ENCODE measurements at regions not wholly inside any gene's neighbourhood (a gene's known extent, or its start where the extent isn't known, plus 50 kb on each side); places are given as distances from the start of the nearest gene placed in this dataset.

DNA sequence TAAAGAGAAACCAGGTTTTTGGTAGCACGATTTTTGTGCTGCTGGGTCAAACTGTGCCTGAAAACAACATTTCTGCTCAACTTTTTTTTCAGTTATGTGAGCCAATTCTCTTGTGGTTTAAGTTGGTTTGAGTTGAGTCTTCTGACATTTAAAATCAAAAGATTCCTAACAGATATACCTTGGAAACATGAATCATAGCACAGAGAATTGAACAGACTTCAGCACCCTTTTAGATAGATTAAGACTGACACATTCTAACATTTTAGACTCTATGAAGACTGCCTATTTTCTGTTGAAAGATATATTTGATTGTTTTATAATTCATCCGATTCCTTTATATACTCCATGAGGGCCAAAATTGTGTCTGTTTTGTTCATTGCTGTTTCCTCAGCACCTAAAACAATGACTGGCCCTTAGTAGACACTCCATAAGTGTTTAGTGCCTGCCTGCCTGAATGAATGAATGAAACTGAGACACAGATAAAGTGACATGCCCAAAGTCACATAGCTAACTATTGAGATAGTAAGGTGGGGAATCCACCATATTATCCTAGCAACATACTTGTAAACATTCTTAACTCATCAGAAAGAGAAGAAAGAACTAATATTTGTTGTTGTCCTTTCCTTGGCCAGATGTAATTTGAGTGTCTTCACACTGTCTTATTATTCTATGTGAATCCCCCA, 624.0 kb downstream of the MID1IP1 start:
- no peaks in the 10 kb centered on the region for H3K4me1 ChIP-seq
- intact Hi-C loops (cut with DNase I): no loop called here
- H3K27ac ChIP-seq: no peak overlapping the region
- WGBS, 2 donors: 93 to 98% methylated on average over 2 of the region's 2 CpGs
- DNase-seq: no peak
- H3K9me3 ChIP-seq: no peaks in the 10 kb centered on the region
- no peak for TF ChIP-seq CTCF (IDR thresholded peaks at IDR 0.05)
- no peak for TF ChIP-seq POLR2A (IDR thresholded peaks at IDR 0.05)
- H3K4me3 ChIP-seq (replicated peaks in 1 of 3): no peak overlapping the region
- H3K27me3 ChIP-seq: no peaks in the 10 kb centered on the region
- H3K36me3 ChIP-seq: no peaks in the 10 kb centered on the region

DNA sequence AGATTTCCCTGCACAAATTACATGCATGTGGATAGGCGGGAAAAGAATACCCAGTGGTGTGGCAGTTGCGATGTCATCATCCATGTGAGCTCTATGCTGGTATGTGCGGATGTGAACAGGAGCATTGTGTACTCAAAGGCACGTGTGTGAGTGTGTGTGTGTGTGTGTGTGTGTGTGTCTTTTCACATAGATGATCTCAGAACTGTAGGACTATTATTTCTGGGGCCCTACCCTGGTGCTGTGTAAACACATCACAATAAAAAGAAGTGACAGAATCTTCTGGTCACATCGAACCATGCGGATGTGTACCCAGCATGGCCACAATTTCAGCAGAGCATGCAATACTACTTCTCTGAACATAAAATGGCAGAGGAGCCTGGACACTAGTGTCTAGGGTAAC, 624.8 kb downstream of the MID1IP1 start:
- Histone ChIP-seq H3K27me3 (no peaks in the 10 kb centered on the region), H3K4me1 (no peaks in the 10 kb centered on the region), H3K9me3 (no peaks in the 10 kb centered on the region), H3K4me3 (replicated peaks in 1 of 3) (no peak overlapping the region), H3K36me3 (no peaks in the 10 kb centered on the region), H3K27ac (no peak overlapping the region)
- TF ChIP-seq POLR2A (IDR thresholded peaks at IDR 0.05) (no peak), CTCF (IDR thresholded peaks at IDR 0.05) (no peak)
- WGBS, 2 donors: 93 to 100% methylated on average over 3 to 6 of the region's 6 CpGs
- no peak for DNase-seq
- intact Hi-C loops (cut with DNase I): no loop called here

DNA sequence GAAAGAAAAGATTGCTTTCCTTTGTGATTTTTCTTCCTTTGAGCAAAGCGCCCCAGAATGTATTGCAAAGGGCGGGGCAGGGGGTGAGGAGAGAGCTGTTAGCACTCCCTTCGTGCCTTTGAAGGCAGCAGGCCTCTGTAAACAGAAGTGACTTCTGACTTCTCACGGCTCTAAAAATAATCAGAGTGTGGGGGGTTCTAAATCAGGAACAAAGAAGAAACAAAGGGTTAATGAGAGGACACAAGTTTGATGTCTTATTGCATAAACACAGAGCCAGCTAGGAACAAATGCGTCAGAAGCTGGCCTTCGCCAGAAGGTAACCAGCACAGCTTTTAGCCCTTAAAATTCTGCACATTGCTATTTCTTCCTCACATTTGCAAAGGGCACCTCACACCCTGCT, 626.2 kb downstream of the MID1IP1 start:
- Histone ChIP-seq H3K27me3 (no peaks in the 10 kb centered on the region), H3K36me3 (no peaks in the 10 kb centered on the region), H3K9me3 (no peaks in the 10 kb centered on the region), H3K4me1 (no peaks in the 10 kb centered on the region), H3K4me3 (replicated peaks in 1 of 3) (no peak overlapping the region), H3K27ac (no peak overlapping the region)
- intact Hi-C loops (cut with DNase I): no loop called here
- no peak for DNase-seq
- TF ChIP-seq POLR2A (IDR thresholded peaks at IDR 0.05) (no peak), CTCF (IDR thresholded peaks at IDR 0.05) (no peak)
- 58 to 85% methylated on average over 6 of the region's 6 CpGs for WGBS, 2 donors

DNA sequence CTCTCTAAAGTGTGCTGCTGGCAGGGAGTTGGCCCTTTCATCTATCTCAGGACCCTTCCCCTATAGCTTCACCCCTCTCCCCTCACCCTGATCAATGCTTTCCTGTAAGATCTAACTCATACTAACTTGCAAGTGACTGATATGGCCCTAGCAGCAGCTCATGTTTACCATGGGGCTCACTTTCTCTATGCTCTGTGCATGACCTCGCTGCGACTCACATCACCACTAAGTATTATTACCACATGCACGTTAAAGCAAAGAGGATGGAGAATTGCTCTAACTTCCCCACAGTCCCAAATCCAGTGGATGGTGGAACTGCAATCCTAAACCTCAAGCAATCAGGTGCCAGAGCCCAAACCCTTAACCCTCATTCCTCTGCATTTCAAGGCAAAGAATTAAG, 626.6 kb downstream of the MID1IP1 start:
- Histone ChIP-seq H3K4me3 (replicated peaks in 1 of 3) (no peak overlapping the region), H3K27ac (no peak overlapping the region), H3K9me3 (no peaks in the 10 kb centered on the region), H3K27me3 (no peaks in the 10 kb centered on the region), H3K4me1 (no peaks in the 10 kb centered on the region), H3K36me3 (no peaks in the 10 kb centered on the region)
- WGBS, 2 donors: 84 to 100% methylated on average over 2 to 3 of the region's 3 CpGs
- TF ChIP-seq CTCF (IDR thresholded peaks at IDR 0.05) (no peak), POLR2A (IDR thresholded peaks at IDR 0.05) (no peak)
- no peak for DNase-seq
- intact Hi-C loops (cut with DNase I): no loop called here

DNA sequence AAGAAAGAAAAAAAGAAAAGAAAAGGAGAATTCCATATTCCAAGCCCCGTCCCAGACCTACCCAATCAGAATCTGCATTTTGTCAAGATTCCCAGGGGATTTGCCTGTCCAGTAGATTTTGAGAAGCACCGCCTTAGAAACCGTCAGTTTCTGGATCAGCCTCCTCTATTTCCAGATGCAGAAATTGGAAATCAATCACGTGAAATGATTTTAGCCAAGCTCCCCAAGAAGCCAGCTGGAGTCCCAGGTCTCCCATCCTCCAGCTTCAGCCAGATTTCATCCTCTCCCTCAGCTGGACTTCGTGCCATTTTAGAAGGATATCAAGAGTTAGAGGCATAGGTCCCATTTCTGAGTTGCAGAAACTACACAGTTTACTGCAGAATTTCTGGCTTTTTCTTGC, 629.3 kb downstream of the MID1IP1 start:
- WGBS, 2 donors: 97% methylated on average over 4 to 5 of the region's 5 CpGs
- Histone ChIP-seq H3K4me1 (no peaks in the 10 kb centered on the region), H3K36me3 (no peaks in the 10 kb centered on the region), H3K27ac (no peak overlapping the region), H3K9me3 (no peaks in the 10 kb centered on the region), H3K4me3 (replicated peaks in 1 of 3) (no peak overlapping the region), H3K27me3 (no peaks in the 10 kb centered on the region)
- DNase-seq: no peak
- intact Hi-C loops (cut with DNase I): no loop called here
- TF ChIP-seq POLR2A (IDR thresholded peaks at IDR 0.05) (no peak), CTCF (IDR thresholded peaks at IDR 0.05) (no peak)

All from thyroid gland (tissue), 4 donors.